Lung (tissue), 11 donors: ENCODE measurements at regions not wholly inside any gene's neighbourhood (a gene's known extent, or its start where the extent isn't known, plus 50 kb on each side); places are given as distances from the start of the nearest gene placed in this dataset.

Experiments
- ATAC-seq: fragments of 200-7000 bp; cut with Tn5 transposase; one replicate; pipeline ENCODE4 v1.9.1; 2020; ENCODE audit warnings: moderate number of reproducible peaks; ENCODE audit not compliant: insufficient read depth, low FRiP score
- DNase-seq, 3 donors: peaks; one replicate each; pipeline ENCODE4 v3.0.0-alpha.2; 2013 to 2017
- H3K27ac ChIP-seq, 2 donors: one replicate each; pipeline ENCODE4 v1.5.1; 2013; ENCODE audit warnings: mild to moderate bottlenecking in 2 of 2, moderate library complexity in 2 of 2, control low read depth in 1 of 2, inconsistent platforms in 1 of 2, low read depth in 1 of 2, low read length in 1 of 2
- H3K27me3 ChIP-seq, 3 donors: one replicate each; pipeline ENCODE4 v1.5.1; 2013; ENCODE audit warnings: low read length in 2 of 3; ENCODE audit not compliant: control insufficient read depth in 3 of 3, insufficient read depth in 3 of 3
- H3K36me3 ChIP-seq, 4 donors: one replicate each; pipeline ENCODE4 v1.5.1; 2013; ENCODE audit warnings: low read length in 4 of 4, mild to moderate bottlenecking in 1 of 4, moderate library complexity in 1 of 4; ENCODE audit not compliant: control insufficient read depth in 4 of 4, insufficient read depth in 4 of 4
- H3K4me1 ChIP-seq, 5 donors: one replicate each; pipeline ENCODE4 v1.5.1; 2013; ENCODE audit warnings: low read length in 5 of 5, mild to moderate bottlenecking in 2 of 5, moderate library complexity in 1 of 5; ENCODE audit not compliant: control insufficient read depth in 5 of 5, insufficient read depth in 5 of 5
- H3K4me3 ChIP-seq: one replicate; pipeline ENCODE4 v1.5.1; 2013; ENCODE audit warnings: mild to moderate bottlenecking, control low read depth, moderate library complexity
- H3K9ac ChIP-seq, 2 donors: one replicate each; pipeline ENCODE4 v1.5.1; 2013; ENCODE audit warnings: low read length in 2 of 2, control low read depth in 1 of 2; ENCODE audit not compliant: insufficient read depth in 1 of 2
- H3K9me3 ChIP-seq, 4 donors: one replicate each; pipeline ENCODE4 v1.5.1; 2013; ENCODE audit warnings: low read length in 3 of 4, mild to moderate bottlenecking in 1 of 4, moderate library complexity in 1 of 4; ENCODE audit not compliant: control insufficient read depth in 4 of 4, insufficient read depth in 3 of 4
- CTCF ChIP-seq: IDR thresholded peaks from 2 replicates; pipeline ENCODE4 v1.5.1; 2012; ENCODE audit warnings: mild to moderate bottlenecking; ENCODE audit errors: control extremely low read depth, extremely low read depth
- WGBS, 2 donors: extraction: QIAGEN DNeasy Blood & Tissue Kit; methylation state at CpG; one replicate each; pipeline ENCODE4 v1.1.7; 2013; 5-methylcytosine and 5-hydroxymethylcytosine counted together
- donor health status: control.
- donor health status: control.
- donor health status: Bipolar disorder and iron deficiency.
- donor health status: healthy.
- donor health status: DM: yes; HTN: yes; CAD: no.

DNA sequence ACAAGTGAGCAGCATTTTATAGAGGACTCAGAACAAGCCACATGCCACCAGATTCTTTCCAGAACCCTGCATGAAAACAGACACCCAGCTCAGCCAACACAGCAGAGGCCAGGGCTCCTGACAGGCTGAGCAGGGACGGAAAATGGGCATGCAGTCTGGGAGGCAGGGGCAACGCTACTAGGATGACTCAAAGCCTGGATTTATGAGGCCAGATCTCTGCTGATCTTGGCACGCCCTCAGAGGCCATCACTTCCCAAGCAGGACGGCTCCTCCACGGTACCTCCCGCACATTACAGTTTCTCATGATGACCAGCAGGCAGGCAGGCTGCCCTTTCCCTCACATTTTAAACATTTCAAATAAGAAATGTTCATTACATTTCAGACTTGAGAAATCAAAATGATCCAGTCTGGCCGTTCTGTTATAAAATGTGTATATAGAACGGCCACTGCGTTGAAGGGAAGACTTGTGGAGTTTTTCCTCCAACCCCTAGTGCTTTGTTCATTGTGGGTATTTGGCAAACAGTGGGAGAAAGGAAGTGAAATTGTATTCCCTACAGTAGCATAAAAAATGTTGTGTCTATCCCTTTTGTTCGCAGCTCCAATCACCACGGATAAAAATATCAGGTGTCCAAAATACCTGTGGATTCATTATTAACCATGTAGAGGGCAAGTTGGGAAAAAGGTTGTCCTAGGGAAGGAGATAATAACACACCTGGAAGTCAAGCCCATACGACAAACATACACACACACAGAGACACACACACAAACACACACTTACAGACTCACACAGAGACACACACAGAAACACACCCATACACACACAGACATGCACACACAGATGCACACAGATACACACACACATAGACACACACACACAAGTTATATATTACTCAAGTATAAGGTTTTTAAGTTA lies 64.8 kb upstream of the ADAMTS18 start:
- no peaks in the 10 kb centered on the region for H3K9me3 ChIP-seq
- H3K27me3 ChIP-seq = no peaks in the 10 kb centered on the region
- H3K9ac ChIP-seq = no peak overlapping the region
- no peak overlapping the region for H3K4me3 ChIP-seq
- no peak overlapping the region for H3K27ac ChIP-seq
- H3K4me1 ChIP-seq = peaks cover 0 to 17% (median 0%) of the 10 kb centered on the region in 5 donors
- WGBS, 2 donors = 58 to 60% methylated on average over 12 of the region's 12 CpGs
- no peaks in the 10 kb centered on the region for H3K36me3 ChIP-seq
- DNase-seq (peak in 2 of 3 donors; percentile 3 to 43), ATAC-seq (peak; percentile 50)
- TF ChIP-seq CTCF = no peak

- ATAC-seq (no peak), DNase-seq (no peak)
- no peak overlapping the region for H3K27ac ChIP-seq
- no peak overlapping the region for H3K9ac ChIP-seq
- no peak overlapping the region for H3K4me3 ChIP-seq
- H3K36me3 ChIP-seq = no peaks in the 10 kb centered on the region
- no peaks in the 10 kb centered on the region for H3K9me3 ChIP-seq
- H3K4me1 ChIP-seq = peaks cover 0 to 17% (median 0%) of the 10 kb centered on the region in 5 donors
- TF ChIP-seq CTCF = no peak
- no peaks in the 10 kb centered on the region for H3K27me3 ChIP-seq
- WGBS, 2 donors = 94 to 96% methylated on average over 1 of the region's 1 CpG
These were observed 65.4 kb upstream of the ADAMTS18 start for GRCh38 chr16:77500286-77500598.

- WGBS, 2 donors = 56 to 62% methylated on average over 7 of the region's 7 CpGs
- H3K27ac ChIP-seq = no peak overlapping the region
- H3K9me3 ChIP-seq = no peaks in the 10 kb centered on the region
- peaks cover 0 to 17% (median 0%) of the 10 kb centered on the region in 5 donors for H3K4me1 ChIP-seq
- ATAC-seq (no peak), DNase-seq (no peak)
- H3K4me3 ChIP-seq = no peak overlapping the region
- H3K9ac ChIP-seq = no peak overlapping the region
- H3K36me3 ChIP-seq = no peaks in the 10 kb centered on the region
- no peaks in the 10 kb centered on the region for H3K27me3 ChIP-seq
- no peak for TF ChIP-seq CTCF
These were observed 66.3 kb upstream of the ADAMTS18 start for GRCh38 chr16:77500934-77501664.
